ENCODE measurements at regions not wholly inside any gene's neighbourhood (a gene's known extent, or its start where the extent isn't known, plus 50 kb on each side); places are given as distances from the start of the nearest gene placed in this dataset.

GRCh38 chr4:3818371-3818770 is 52.2 kb downstream of the ADRA2C start:
- Mint-ChIP-seq H3K4me3 (no peak overlapping the region), H3K27me3 (peaks cover 5 to 16% (median 14%) of the 10 kb centered on the region in 3 donors), H3K4me1 (no peaks in the 10 kb centered on the region), H3K27ac (no peak overlapping the region), H3K36me3 (no peaks in the 10 kb centered on the region), H3K9me3 (peaks cover 0 to 4% (median 3%) of the 10 kb centered on the region in 7 donors)
- no peak for ATAC-seq (ENCODE audit: low read depth in 2 of 2)
- no peak for DNase-seq

- Mint-ChIP-seq H3K36me3 (no peaks in the 10 kb centered on the region), H3K27ac (no peak overlapping the region), H3K27me3 (peaks cover 5 to 16% (median 14%) of the 10 kb centered on the region in 3 donors), H3K4me3 (no peak overlapping the region), H3K9me3 (peaks cover 0 to 5% (median 3%) of the 10 kb centered on the region in 7 donors), H3K4me1 (no peaks in the 10 kb centered on the region)
- DNase-seq: no peak
- ATAC-seq (ENCODE audit: low read depth in 2 of 2): no peak
Observed at GRCh38 chr4:3819210-3819919, 53.2 kb downstream of the ADRA2C start.

- Mint-ChIP-seq H3K36me3 (no peaks in the 10 kb centered on the region), H3K4me3 (no peak overlapping the region), H3K4me1 (peaks cover 0 to 2% (median 0%) of the 10 kb centered on the region in 3 donors), H3K27ac (peak overlapping the region in 1 of 6 donors; percentile 81), H3K27me3 (peaks cover 5 to 25% (median 18%) of the 10 kb centered on the region in 3 donors), H3K9me3 (peaks cover 0 to 6% (median 3%) of the 10 kb centered on the region in 7 donors)
- ATAC-seq (ENCODE audit: low read depth in 2 of 2) (no peak), DNase-seq (no peak)
Observed at GRCh38 chr4:3820016-3820805, 54.0 kb downstream of the ADRA2C start.

DNA sequence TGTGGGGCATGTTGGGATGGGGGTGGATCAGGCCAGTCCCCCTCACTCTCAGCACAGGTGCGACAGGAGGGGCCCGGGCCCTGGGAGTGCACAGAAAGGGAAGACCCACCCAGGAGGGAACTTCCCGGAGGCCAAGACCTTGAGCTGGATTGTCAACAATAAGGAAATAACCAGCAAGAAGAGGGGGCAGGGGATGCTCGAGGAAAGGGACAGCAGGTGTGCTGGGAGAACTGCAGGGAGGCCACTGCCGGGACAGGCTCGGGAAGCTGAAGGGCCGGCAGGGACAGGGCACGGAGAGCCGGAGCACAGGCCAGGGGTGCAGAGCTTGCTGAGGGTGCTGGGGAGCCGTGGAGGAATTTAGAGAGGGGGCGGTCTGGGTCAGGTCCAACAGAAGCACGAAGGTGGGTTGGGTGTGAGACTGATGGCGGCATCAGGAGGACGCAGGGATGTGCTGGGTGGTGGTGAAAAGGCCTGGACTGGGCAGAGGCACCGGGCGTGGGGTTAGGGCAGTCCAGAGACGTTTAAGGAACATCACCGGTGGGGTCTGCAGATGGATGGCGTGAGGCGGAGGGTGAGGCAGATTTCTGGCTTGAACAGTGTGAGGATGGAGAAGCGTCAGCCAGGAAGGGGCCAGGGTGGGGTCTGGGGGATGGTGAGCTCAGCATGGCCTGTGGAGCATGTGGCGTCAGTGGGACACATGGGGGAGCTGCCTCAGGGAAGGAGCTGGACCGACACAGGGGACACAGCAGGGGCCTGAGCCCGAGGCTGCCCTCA is 54.8 kb downstream of the ADRA2C start:
- peak overlapping the region in 1 of 6 donors; percentile 73 for H3K27ac Mint-ChIP-seq
- H3K36me3 Mint-ChIP-seq: no peaks in the 10 kb centered on the region
- no peak for DNase-seq
- H3K4me3 Mint-ChIP-seq: no peak overlapping the region
- H3K9me3 Mint-ChIP-seq: peaks cover 0 to 5% (median 3%) of the 10 kb centered on the region in 7 donors
- H3K27me3 Mint-ChIP-seq: peaks cover 5 to 29% (median 21%) of the 10 kb centered on the region in 3 donors
- peaks cover 0 to 3% (median 0%) of the 10 kb centered on the region in 3 donors for H3K4me1 Mint-ChIP-seq
- no peak for ATAC-seq (ENCODE audit: low read depth in 2 of 2)

GRCh38 chr4:3821580-3822229 is 55.5 kb downstream of the ADRA2C start:
- DNase-seq (no peak), ATAC-seq (ENCODE audit: low read depth in 2 of 2) (no peak)
- no peak overlapping the region for H3K4me3 Mint-ChIP-seq
- H3K27me3 Mint-ChIP-seq: peaks cover 5 to 29% (median 21%) of the 10 kb centered on the region in 3 donors
- H3K36me3 Mint-ChIP-seq: no peaks in the 10 kb centered on the region
- H3K4me1 Mint-ChIP-seq: peaks cover 0 to 3% (median 0%) of the 10 kb centered on the region in 3 donors
- no peak overlapping the region for H3K27ac Mint-ChIP-seq
- H3K9me3 Mint-ChIP-seq: peaks cover 0 to 5% (median 3%) of the 10 kb centered on the region in 7 donors

DNA sequence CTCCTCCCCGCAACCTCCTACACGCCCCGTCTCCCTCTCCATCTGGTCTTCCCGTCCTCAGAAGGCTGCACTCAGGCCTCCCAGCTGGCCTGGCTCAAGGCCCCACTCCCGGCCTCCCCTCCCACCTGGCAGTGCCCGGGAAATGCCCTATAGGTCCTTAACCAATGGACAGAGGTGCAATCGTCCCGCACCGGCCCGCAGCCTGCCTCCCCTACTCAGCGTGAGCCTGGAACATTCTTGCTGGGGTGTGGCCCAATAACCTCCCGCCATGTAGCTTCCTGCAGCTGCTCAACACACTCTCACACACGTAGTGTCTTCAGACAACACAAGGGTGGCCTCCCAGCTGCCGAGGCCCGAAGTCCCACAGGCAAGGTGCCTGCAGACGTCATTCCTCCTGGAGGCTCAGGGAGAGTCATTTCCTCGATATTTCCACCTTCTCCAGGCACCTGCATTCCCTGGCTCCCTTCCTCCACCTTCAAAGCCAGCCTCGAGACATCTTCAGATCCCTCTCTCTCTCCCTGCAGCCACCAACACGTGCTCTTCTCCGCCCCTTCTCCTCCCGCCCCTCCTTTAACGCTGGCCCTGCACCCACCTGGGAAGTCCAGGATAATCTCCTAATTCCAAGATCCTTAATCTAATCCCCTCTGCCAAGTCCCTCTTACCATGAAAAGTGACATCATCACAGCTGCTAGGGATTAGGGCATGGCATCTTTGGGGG is 56.2 kb downstream of the ADRA2C start:
- Mint-ChIP-seq H3K9me3 (peaks cover 0 to 5% (median 2%) of the 10 kb centered on the region in 7 donors), H3K27ac (peak overlapping the region in 1 of 6 donors; percentile 18), H3K27me3 (peaks cover 5 to 29% (median 26%) of the 10 kb centered on the region in 3 donors), H3K4me3 (no peak overlapping the region), H3K4me1 (peaks cover 0 to 3% (median 0%) of the 10 kb centered on the region in 3 donors), H3K36me3 (no peaks in the 10 kb centered on the region)
- ATAC-seq (ENCODE audit: low read depth in 2 of 2) (no peak), DNase-seq (no peak)

DNA sequence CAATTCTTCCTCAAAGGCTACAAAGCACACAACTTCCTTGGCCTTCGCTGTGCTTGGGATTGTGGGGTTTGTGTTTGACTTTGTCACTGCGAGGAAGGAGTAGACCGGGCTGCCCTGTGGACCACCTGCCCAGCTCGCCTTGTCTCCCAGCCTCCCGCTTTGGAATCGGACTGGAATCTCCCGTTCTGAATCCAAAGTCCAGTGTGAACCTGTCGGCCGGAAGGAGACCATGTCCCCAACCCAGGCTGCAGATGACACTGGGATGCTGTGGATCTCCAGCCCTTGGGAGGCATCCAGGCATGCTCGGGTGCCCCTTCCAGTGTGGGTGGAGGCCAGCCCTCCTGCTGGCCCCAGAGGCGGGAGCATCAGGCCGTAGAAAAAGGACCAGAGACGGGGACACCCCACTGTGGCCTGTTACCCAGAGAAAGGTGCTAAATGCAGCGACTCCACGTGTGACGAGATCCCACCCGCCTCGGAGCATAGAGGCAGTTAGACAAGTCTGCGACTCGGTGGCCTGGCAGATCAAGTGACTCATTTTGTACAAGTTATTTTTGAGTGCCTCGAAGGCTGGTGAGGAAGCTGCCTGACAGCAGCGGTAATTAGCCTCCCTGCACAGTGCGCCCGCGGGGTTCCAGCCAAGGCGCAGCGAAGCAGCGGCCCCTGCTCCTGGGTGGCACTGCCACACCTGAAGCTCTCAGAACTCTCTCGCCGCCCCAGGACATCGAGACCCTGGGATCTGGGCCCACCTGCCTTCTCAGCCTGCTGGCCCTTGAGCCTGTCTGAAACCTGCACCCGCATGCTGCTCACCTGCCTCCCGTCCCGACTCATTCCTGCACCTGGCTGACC is 57.5 kb downstream of the ADRA2C start:
- H3K9me3 Mint-ChIP-seq: peaks cover 0 to 5% (median 2%) of the 10 kb centered on the region in 7 donors

GRCh38 chr4:3824521-3825270 is 58.5 kb downstream of the ADRA2C start:
- Mint-ChIP-seq H3K27me3 (peaks cover 0 to 31% (median 23%) of the 10 kb centered on the region in 3 donors), H3K9me3 (peaks cover 0 to 2% (median 0%) of the 10 kb centered on the region in 7 donors), H3K4me3 (no peak overlapping the region), H3K36me3 (no peaks in the 10 kb centered on the region), H3K27ac (peak overlapping the region in 2 of 6 donors; percentile 64 to 87), H3K4me1 (peaks cover 0 to 3% (median 0%) of the 10 kb centered on the region in 3 donors)
- DNase-seq (no peak), ATAC-seq (ENCODE audit: low read depth in 2 of 2) (no peak)

More for the DNA sequence above, 57.5 kb downstream of the ADRA2C start:
- Mint-ChIP-seq H3K4me1 (peaks cover 0 to 3% (median 0%) of the 10 kb centered on the region in 3 donors), H3K27me3 (peaks cover 5 to 32% (median 29%) of the 10 kb centered on the region in 3 donors), H3K36me3 (no peaks in the 10 kb centered on the region), H3K4me3 (no peak overlapping the region), H3K27ac (peak overlapping the region in 1 of 6 donors; percentile 49)
- DNase-seq: no peak
- ATAC-seq (ENCODE audit: low read depth in 2 of 2): no peak

DNA sequence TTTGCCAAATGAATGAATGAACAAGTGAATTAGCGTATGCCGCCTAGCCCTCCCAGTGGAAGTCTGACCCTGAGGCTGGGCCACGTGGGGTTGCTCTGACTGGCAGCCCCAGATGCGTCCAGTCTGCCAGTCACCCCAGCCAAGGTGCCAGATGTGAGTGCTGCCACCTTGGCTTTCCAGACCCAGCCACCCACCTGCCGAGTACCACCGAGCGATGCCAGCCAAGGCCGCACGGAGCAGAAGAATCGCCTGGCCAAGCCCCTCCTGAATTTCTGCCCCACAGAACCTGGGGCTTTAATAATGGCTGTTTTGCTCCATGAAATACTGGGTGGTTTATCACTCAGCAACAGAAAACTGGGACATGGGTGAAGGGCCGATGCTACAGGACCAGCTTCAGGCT is 59.3 kb downstream of the ADRA2C start:
- Mint-ChIP-seq H3K4me1 (peaks cover 0 to 3% (median 0%) of the 10 kb centered on the region in 3 donors), H3K36me3 (no peaks in the 10 kb centered on the region), H3K27ac (no peak overlapping the region), H3K4me3 (no peak overlapping the region), H3K27me3 (peaks cover 0 to 31% (median 30%) of the 10 kb centered on the region in 3 donors), H3K9me3 (peaks cover 0 to 2% (median 0%) of the 10 kb centered on the region in 7 donors)
- no peak for DNase-seq
- no peak for ATAC-seq (ENCODE audit: low read depth in 2 of 2)

- Mint-ChIP-seq H3K9me3 (peaks cover 0 to 2% (median 0%) of the 10 kb centered on the region in 7 donors), H3K36me3 (no peaks in the 10 kb centered on the region), H3K4me3 (no peak overlapping the region), H3K27me3 (peaks cover 0 to 26% (median 22%) of the 10 kb centered on the region in 3 donors), H3K4me1 (peaks cover 0 to 3% (median 0%) of the 10 kb centered on the region in 3 donors), H3K27ac (no peak overlapping the region)
- ATAC-seq (ENCODE audit: low read depth in 2 of 2) (no peak), DNase-seq (no peak)
Observed at GRCh38 chr4:3826247-3827172, 60.3 kb downstream of the ADRA2C start.
